Right lobe of liver (tissue), 6 donors: ENCODE measurements at regions not wholly inside any gene's neighbourhood (a gene's known extent, or its start where the extent isn't known, plus 50 kb on each side); places are given as distances from the start of the nearest gene placed in this dataset.

ENCODE experiments used
- ATAC-seq, 4 donors: fragments of 200-7000 bp; cut with Tn5 transposase; one replicate each; pipeline ENCODE4 v1.9.1; 2020; ENCODE audit warnings: mild to moderate bottlenecking in 4 of 4, moderate library complexity in 4 of 4
- DNase-seq, 3 donors: peaks; one replicate each; pipeline ENCODE4 v3.0.0-alpha.2; 2020
- H3K27ac ChIP-seq, 3 donors: fragments of 200-600 bp; one replicate each; pipeline ENCODE4 v1.8.0; 2022
- H3K27me3 ChIP-seq, 2 donors: fragments of 200-600 bp; one replicate each; pipeline ENCODE4 v1.8.0; 2022
- H3K36me3 ChIP-seq, 4 donors: fragments of 200-600 bp; sonication (generic) in 1 of 4; one replicate each; pipeline versions ENCODE4 v1.5.1 to v1.8.0; 2017 to 2022; ENCODE audit warnings: control low read depth in 1 of 4
- H3K4me1 ChIP-seq, 4 donors: fragments of 200-600 bp; sonication (generic) in 1 of 4; one replicate each; pipeline versions ENCODE4 v1.5.1 to v1.8.0; 2017 to 2022; ENCODE audit warnings: control low read depth in 1 of 4
- H3K4me3 ChIP-seq, 3 donors: fragments of 200-600 bp; one replicate each; pipeline ENCODE4 v1.8.0; 2022
- H3K9me3 ChIP-seq, 4 donors: fragments of 200-600 bp; sonication (generic) in 1 of 4; one replicate each; pipeline versions ENCODE4 v1.5.1 to v1.8.0; 2017 to 2022; ENCODE audit warnings: control low read depth in 1 of 4
- POLR2A ChIP-seq: fragments of 450-650 bp; IDR thresholded peaks from one replicate; pipeline ENCODE4 v1.6.1; 2017; ENCODE audit warnings: antibody characterized with exemption, mild to moderate bottlenecking
- WGBS: methylation state at CpG from one replicate; pipeline ENCODE4 v1.1.6; 2018; ENCODE audit warnings: low coverage, low lambda C conversion rate; ENCODE audit not compliant: insufficient coverage; ENCODE audit errors: missing lambda C conversion rate; 5-methylcytosine and 5-hydroxymethylcytosine counted together
- intact Hi-C, 2 donors: fragments of 100-400 bp; cut with DNase I; formaldehyde crosslinking; loops; one replicate each; pipeline versions ENCODE4 v1.11.2 to v1.14.1; 2022
- small RNA-seq, 2 experiments: library from RNA; depleted of rRNA; stranded (forward); fragments of <200 nt; gene quantifications; one replicate each; pipeline ENCODE3, GENCODE V24; 2016
- TF ChIP-seq, protein P1 (sequence below), 4 donors: fragments of 200-600 bp in 3 of 4; fragments of 450-650 bp in 1 of 4; IDR thresholded peaks; one replicate each; pipeline versions ENCODE4 v1.5.1 to v1.8.0; 2016 to 2022; ENCODE audit warnings: antibody characterized with exemption in 4 of 4, mild to moderate bottlenecking in 2 of 4
- donor health status: DM: no; HTN: yes; CAD: no.
- donor health status: DM: no; HTN: no; CAD: no.
- donor health status: DM: no; HTN: no; CAD: no.
- donor health status: DM: no; HTN: yes; CAD: no.
- donor health status: DM: no; HTN: yes; CAD: no.

DNA sequence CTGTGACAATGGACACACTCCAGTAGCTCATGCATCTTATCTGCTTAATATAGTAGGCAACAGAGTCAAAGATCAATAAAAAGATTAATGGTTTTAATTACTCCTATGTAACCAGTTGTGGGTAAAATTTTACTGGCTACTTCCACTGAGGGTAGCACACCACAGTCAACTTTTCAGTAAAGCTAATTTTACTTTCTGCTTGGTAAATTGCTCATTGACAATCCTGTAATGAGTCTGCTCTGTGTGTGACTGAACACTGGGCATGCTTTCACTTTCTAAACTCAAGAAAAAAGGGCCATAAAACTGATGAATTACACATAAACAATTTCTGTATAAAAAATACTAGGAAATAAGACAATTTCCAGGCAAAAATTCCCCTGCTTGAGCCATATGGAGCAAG lies 838.3 kb downstream of the VGLL3 start:
- TF ChIP-seq, protein P1, sequence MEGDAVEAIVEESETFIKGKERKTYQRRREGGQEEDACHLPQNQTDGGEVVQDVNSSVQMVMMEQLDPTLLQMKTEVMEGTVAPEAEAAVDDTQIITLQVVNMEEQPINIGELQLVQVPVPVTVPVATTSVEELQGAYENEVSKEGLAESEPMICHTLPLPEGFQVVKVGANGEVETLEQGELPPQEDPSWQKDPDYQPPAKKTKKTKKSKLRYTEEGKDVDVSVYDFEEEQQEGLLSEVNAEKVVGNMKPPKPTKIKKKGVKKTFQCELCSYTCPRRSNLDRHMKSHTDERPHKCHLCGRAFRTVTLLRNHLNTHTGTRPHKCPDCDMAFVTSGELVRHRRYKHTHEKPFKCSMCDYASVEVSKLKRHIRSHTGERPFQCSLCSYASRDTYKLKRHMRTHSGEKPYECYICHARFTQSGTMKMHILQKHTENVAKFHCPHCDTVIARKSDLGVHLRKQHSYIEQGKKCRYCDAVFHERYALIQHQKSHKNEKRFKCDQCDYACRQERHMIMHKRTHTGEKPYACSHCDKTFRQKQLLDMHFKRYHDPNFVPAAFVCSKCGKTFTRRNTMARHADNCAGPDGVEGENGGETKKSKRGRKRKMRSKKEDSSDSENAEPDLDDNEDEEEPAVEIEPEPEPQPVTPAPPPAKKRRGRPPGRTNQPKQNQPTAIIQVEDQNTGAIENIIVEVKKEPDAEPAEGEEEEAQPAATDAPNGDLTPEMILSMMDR (IDR thresholded peaks at IDR 0.05): no peak
- TF ChIP-seq POLR2A: no peak
- no peak overlapping the region for H3K27ac ChIP-seq
- DNase-seq (no peak), ATAC-seq (no peak)
- H3K4me3 ChIP-seq: no peak overlapping the region
- H3K9me3 ChIP-seq: no peaks in the 10 kb centered on the region
- H3K4me1 ChIP-seq: no peaks in the 10 kb centered on the region
- intact Hi-C loops: no loop called here
- no peaks in the 10 kb centered on the region for H3K36me3 ChIP-seq
- H3K27me3 ChIP-seq: no peaks in the 10 kb centered on the region

DNA sequence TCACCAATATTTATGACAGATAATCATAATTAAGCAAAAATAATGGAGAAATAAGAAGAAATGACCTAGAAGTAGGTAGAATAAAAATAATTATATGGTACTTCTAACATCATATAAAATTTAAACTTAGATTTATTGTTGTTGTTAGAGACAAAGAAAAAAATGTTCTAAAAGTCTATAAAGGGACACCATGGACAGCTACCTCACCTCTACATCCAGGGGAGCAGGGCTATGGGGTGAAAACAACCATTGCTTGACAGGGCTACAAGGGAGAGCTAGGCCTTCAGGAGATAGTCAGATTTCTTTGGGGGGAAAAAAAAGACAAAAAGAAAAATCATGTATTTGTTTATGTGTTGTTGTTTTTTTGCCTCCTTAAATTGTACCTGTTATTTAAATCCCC lies 841.9 kb downstream of the VGLL3 start:
- no peak for ATAC-seq
- Histone ChIP-seq H3K9me3 (no peaks in the 10 kb centered on the region), H3K4me1 (no peaks in the 10 kb centered on the region), H3K36me3 (no peaks in the 10 kb centered on the region), H3K27ac (no peak overlapping the region), H3K4me3 (no peak overlapping the region), H3K27me3 (no peaks in the 10 kb centered on the region)
- intact Hi-C loops: no loop called here
- TF ChIP-seq, protein P1 (IDR thresholded peaks at IDR 0.05): no peak
- no peak for TF ChIP-seq POLR2A
- no peak for DNase-seq

DNA sequence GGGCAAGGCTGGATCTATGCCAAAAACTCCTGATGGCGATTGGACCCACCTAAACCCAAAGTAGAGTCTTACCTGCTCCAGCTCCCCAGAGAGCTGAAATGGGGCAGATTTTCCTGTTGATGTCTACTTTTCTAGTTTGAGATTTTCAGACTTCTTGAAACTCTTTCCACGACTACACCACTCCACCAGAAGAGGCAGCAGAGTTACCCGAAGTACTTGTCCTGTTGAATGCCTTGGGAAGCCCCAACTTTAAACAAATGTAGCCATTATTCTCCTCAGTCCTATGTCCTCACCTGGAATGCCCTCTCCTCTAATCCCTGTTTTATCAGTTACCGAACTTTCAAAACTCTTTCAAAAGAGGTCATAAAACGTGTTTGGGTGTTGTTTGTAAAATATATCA lies 843.8 kb downstream of the VGLL3 start:
- no peak overlapping the region for H3K27ac ChIP-seq
- intact Hi-C loops: no loop called here
- DNase-seq (no peak), ATAC-seq (no peak)
- no peaks in the 10 kb centered on the region for H3K4me1 ChIP-seq
- WGBS: 60% methylated on average over 5 of the region's 5 CpGs
- no peak for TF ChIP-seq POLR2A
- TF ChIP-seq, protein P1 (IDR thresholded peaks at IDR 0.05): no peak
- no peaks in the 10 kb centered on the region for H3K27me3 ChIP-seq
- no peaks in the 10 kb centered on the region for H3K9me3 ChIP-seq
- H3K36me3 ChIP-seq: no peaks in the 10 kb centered on the region
- no peak overlapping the region for H3K4me3 ChIP-seq

DNA sequence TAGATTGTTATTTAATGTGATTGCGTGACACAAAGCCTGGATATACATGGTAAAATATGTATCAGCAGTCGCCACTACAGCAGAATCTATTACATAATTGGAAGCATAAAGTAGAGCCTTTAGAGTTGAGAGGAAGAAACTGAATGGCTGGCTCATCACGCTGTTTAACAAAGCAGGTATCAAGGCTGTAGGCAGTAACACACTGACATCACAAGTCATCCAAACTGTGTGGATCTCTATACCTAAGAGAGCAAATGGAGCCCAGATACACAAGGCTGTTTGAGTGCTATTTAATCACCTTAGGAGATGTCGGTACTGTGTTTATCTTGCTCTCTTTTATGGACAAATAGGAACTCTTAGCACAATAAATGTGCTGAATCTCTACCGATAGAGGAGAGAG lies 864.4 kb downstream of the VGLL3 start:
- Histone ChIP-seq H3K27ac (no peak overlapping the region), H3K36me3 (no peaks in the 10 kb centered on the region), H3K9me3 (no peaks in the 10 kb centered on the region), H3K27me3 (no peaks in the 10 kb centered on the region), H3K4me1 (no peaks in the 10 kb centered on the region), H3K4me3 (no peak overlapping the region)
- DNase-seq (no peak), ATAC-seq (no peak)
- intact Hi-C loops: no loop called here
- 66% methylated on average over 5 of the region's 5 CpGs for WGBS
- TF ChIP-seq POLR2A: no peak
- TF ChIP-seq, protein P1 (IDR thresholded peaks at IDR 0.05): no peak

Small RNAs in the stretch of these regions (small RNA-seq; reads per million reads assigned to genes)
- 0 reads per million in 2 experiments for gene AC108706.1
- gene RNU6-1129P: 0 reads per million in 2 experiments
